ENCODE measurements at regions not wholly inside any gene's neighbourhood (a gene's known extent, or its start where the extent isn't known, plus 50 kb on each side); places are given as distances from the start of the nearest gene placed in this dataset.

GRCh38 chr2:66240286-66240685 is 194.6 kb upstream of the MEIS1 start:
- H3K4me3 ChIP-seq (ENCODE audit: low read depth, low read length), result no peak overlapping the region
- TF ChIP-seq, protein P1, sequence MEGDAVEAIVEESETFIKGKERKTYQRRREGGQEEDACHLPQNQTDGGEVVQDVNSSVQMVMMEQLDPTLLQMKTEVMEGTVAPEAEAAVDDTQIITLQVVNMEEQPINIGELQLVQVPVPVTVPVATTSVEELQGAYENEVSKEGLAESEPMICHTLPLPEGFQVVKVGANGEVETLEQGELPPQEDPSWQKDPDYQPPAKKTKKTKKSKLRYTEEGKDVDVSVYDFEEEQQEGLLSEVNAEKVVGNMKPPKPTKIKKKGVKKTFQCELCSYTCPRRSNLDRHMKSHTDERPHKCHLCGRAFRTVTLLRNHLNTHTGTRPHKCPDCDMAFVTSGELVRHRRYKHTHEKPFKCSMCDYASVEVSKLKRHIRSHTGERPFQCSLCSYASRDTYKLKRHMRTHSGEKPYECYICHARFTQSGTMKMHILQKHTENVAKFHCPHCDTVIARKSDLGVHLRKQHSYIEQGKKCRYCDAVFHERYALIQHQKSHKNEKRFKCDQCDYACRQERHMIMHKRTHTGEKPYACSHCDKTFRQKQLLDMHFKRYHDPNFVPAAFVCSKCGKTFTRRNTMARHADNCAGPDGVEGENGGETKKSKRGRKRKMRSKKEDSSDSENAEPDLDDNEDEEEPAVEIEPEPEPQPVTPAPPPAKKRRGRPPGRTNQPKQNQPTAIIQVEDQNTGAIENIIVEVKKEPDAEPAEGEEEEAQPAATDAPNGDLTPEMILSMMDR (IDR thresholded peaks at IDR 0.05; ENCODE audit: control insufficient read depth, extremely low read depth, insufficient read depth), result no peak

DNA sequence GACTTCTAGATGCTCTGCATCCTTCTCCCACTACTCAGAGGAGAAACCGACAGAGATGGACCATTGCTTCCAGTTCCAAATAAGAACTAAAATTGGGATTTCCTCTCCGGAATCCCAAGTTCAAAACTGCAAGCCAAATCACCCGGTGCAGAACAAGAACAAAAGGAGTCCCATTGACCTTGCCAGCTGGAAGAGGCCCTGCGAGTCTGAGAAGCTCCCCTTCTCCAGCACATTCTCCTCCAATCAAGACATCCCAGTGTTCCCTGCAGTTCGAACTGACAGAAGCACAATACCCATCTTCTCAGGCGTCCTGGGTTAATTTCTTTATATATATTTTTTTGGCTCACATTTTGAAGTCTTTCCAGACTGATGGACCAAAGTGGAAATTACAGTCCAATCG is 195.3 kb upstream of the MEIS1 start:
- no peak overlapping the region for H3K4me3 ChIP-seq (ENCODE audit: low read depth, low read length)
- TF ChIP-seq, protein P1 (IDR thresholded peaks at IDR 0.05; ENCODE audit: control insufficient read depth, extremely low read depth, insufficient read depth), result no peak
- DNase-seq (ENCODE audit: low read depth), result no peak

More at GRCh38 chr2:66240286-66240685, 194.6 kb upstream of the MEIS1 start:
- no peak for DNase-seq (ENCODE audit: low read depth)

- no peak overlapping the region for H3K4me3 ChIP-seq (ENCODE audit: low read depth, low read length)
- TF ChIP-seq, protein P1 (IDR thresholded peaks at IDR 0.05; ENCODE audit: control insufficient read depth, extremely low read depth, insufficient read depth), result no peak
- DNase-seq (ENCODE audit: low read depth), result no peak
Observed at GRCh38 chr2:66237803-66238379, 197.0 kb upstream of the MEIS1 start.

- no peak overlapping the region for H3K4me3 ChIP-seq (ENCODE audit: low read depth, low read length)
- no peak for DNase-seq (ENCODE audit: low read depth)
- TF ChIP-seq, protein P1 (IDR thresholded peaks at IDR 0.05; ENCODE audit: control insufficient read depth, extremely low read depth, insufficient read depth), result no peak
Observed at GRCh38 chr2:66236816-66237802, 197.8 kb upstream of the MEIS1 start.

DNA sequence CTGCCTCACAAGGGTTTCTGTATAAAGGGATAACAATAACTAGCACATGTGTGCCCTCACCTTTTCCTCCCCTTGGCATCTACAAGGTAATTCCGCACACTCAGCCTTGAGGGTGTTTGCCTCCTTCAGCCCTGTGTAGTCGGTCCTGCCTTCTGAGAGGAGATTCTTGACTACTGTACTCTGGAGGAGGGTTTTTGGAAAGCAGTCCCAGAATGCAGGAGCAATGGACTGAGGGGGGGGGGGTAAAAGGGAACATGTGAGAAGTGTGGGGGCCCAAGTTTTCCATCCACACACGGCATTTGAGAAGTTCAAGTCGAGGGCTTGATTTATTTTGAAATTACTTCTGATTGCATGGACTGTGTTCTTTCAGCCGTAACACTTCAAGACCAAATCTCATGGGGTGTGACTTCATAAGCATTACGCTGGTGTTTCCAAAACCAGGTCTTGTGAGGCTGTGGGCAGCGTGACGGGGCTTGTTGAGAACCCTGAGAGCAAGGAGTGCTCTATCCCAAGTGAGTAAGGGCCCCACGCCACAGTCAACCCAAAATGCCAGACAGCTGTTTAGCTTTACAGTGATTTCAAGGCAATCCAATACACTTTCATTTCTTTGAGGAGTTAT is 198.7 kb upstream of the MEIS1 start:
- H3K4me3 ChIP-seq (ENCODE audit: low read depth, low read length), result no peak overlapping the region
- no peak for DNase-seq (ENCODE audit: low read depth)
- TF ChIP-seq, protein P1 (IDR thresholded peaks at IDR 0.05; ENCODE audit: control insufficient read depth, extremely low read depth, insufficient read depth), result no peak

DNA sequence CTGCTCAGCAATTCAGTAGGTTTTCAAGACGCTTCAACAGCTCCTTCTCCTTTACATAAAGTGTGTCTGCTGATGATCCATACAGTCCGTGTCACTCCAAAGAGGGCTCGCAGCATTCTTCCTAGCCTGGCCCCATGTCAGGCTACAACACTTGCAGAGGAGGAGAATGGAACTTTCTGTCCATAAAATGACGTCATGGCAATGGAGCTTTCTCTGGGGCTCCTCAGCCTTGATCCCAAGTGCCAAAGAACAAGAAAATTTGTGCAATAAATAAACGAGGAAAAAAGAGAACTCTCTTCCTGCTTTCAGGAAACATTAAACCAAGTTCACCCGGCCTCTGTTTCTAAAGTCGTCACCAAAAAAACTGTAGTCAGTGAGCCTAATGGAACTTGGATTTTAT is 199.5 kb upstream of the MEIS1 start:
- no peak for DNase-seq (ENCODE audit: low read depth)
- TF ChIP-seq, protein P1 (IDR thresholded peaks at IDR 0.05; ENCODE audit: control insufficient read depth, extremely low read depth, insufficient read depth), result no peak
- no peak overlapping the region for H3K4me3 ChIP-seq (ENCODE audit: low read depth, low read length)

All from LNCaP clone FGC (cell line).